HT-29 (cell line): ENCODE measurements at regions not wholly inside any gene's neighbourhood (a gene's known extent, or its start where the extent isn't known, plus 50 kb on each side); places are given as distances from the start of the nearest gene placed in this dataset.
"Not testable (repeated sequence)": the region's sequence is repeated elsewhere in the genome, so short reads cannot be mapped to it uniquely, and the experiment has no call there.

ENCODE experiments used
- DNase-seq: peaks from one replicate; pipeline ENCODE4 v3.0.0-alpha.2; 2015; ENCODE audit warnings: low spot score

- no peak for DNase-seq
These were observed 74.7 kb downstream of the LPAR4 start for GRCh38 chrX:78822157-78822690.

DNA sequence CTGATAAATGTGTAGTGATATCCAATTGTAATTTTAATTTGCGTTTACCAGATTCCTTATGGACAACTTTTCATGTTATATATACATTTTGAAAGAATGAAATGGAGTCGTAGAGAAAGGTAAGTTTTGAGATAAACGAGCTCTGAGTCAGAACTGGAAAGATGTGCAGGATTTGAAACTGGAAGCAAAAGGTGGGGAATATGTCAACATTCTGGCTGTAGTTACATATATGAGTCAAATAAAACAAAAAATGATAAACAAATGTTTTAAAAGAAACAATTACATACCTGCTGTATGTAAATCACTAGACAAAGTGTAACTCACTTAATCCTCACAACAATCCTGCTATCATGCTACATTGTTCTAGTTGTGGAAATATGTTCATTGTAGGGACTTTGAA, 84.0 kb downstream of the LPAR4 start:
- no peak for DNase-seq

- DNase-seq, result no peak
These were observed 91.2 kb downstream of the LPAR4 start for GRCh38 chrX:78838709-78839108.

DNA sequence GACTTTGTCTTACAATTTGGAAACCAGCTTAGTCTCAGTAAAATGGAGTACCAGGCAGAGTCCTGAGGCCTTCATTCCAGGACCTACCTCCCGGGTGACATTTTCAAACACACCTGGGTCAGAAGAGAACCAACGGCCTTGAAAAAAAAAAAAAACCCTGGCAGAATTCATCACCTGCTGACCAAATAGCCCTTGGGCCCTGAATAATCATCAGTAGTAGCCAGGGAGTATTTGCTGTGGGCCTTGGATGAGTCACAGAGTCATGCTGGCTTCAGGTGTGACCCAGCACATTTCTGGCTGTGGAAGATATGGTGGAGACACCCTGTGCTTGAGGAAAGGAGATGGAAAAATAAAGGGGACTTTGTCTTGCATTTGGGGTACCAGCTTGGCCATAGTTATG, 92.2 kb downstream of the LPAR4 start:
- DNase-seq, result no peak

- not testable (repeated sequence) for DNase-seq
These were observed 96.7 kb downstream of the LPAR4 start for GRCh38 chrX:78844218-78844617.

DNA sequence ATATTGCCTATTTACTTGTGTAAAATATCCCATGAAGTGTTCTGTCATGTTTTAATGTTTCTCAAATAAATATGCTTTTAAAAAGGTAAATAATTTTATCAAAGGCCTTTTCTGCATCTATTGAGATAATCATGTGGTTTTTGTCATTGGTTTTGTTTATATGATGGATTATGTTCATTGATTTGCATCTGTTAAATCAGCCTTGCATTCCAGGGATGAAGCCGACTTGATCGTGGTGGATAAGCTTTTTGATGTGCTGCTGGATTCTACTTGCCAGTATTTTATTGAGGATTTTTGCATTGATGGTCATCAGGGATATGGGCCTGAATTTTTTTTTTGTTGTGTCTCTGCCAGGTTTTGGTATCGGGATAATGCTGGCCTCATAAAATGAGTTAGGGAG, 63.9 kb upstream of the P2RY10 start:
- DNase-seq, result not testable (repeated sequence)

- DNase-seq, result peak; percentile 31
These were observed 58.6 kb upstream of the P2RY10 start for GRCh38 chrX:78886550-78886949.
